Endothelial cell of umbilical vein (primary cell): ENCODE measurements at regions not wholly inside any gene's neighbourhood (a gene's known extent, or its start where the extent isn't known, plus 50 kb on each side); places are given as distances from the start of the nearest gene placed in this dataset.

Experiments
- BruUV-seq: library from RNA; stranded (reverse); fragments of 400-500 nt; replicated peaks from 2 replicates; lab custom pipeline; 2021; lab: Mats Ljungman, UMichigan
- CTCF ChIA-PET: fragments of 300-600, 350-600 bp; sonication (Branson Sonifier 250); formaldehyde crosslinking; loops from one replicate; lab custom pipeline; 2021; ENCODE audit warnings: antibody characterized with exemption, inconsistent platforms; lab: Charles Lee
- POLR2A ChIA-PET: fragments of 300-600, 350-600 bp; sonication (Branson Sonifier 250); formaldehyde crosslinking; loops from one replicate; lab custom pipeline; 2021; ENCODE audit warnings: antibody characterized with exemption, inconsistent platforms; lab: Charles Lee
- DNase-seq: peaks from one replicate; pipeline ENCODE4 v3.0.0-alpha.2; 2011; ENCODE audit warnings: low read depth, low spot score
- FAIRE-seq: peaks from 2 replicates; lab custom pipeline; 2011; peaks lifted over from hg19 to GRCh38; lab: Jason Lieb, UNC
- H2AFZ ChIP-seq: 2 replicates; pipeline ENCODE4 v1.6.0; 2012; ENCODE audit warnings: low read depth, low read length, control low read depth, inconsistent platforms
- H3K27ac ChIP-seq: 2 replicates; pipeline ENCODE4 v1.5.1; 2011; ENCODE audit warnings: low read depth, mild to moderate bottlenecking, control low read depth, low read length, moderate library complexity; ENCODE audit not compliant: insufficient read depth
- H3K27me3 ChIP-seq, 2 experiments: 2 replicates each; pipeline versions ENCODE4 v1.6.0 to v1.6.1; 2011; ENCODE audit warnings: low read length in 2 of 2, mixed read lengths in 1 of 2; ENCODE audit not compliant: control insufficient read depth in 2 of 2, insufficient read depth in 2 of 2
- H3K36me3 ChIP-seq, 2 experiments: 2 replicates in 1 of 2; 3 replicates in 1 of 2; pipeline ENCODE4 v1.5.1; 2011; ENCODE audit warnings: low read length in 2 of 2, mild to moderate bottlenecking in 1 of 2, moderate library complexity in 1 of 2; ENCODE audit not compliant: control insufficient read depth in 2 of 2, insufficient read depth in 2 of 2; ENCODE audit errors: extremely low read depth in 1 of 2
- H3K4me1 ChIP-seq: 3 replicates; pipeline ENCODE4 v1.5.1; 2011; ENCODE audit warnings: mild to moderate bottlenecking, low read length; ENCODE audit not compliant: control insufficient read depth, insufficient read depth; ENCODE audit errors: extremely low read depth
- H3K4me2 ChIP-seq: 2 replicates; pipeline ENCODE4 v1.6.1; 2011; ENCODE audit warnings: low read length, control low read depth, mixed read lengths; ENCODE audit not compliant: insufficient read depth
- H3K4me3 ChIP-seq, 3 experiments: fragments of 200-600 bp in 1 of 3; sonication (generic), shearing (Covaris generic) in 1 of 3; replicated peaks in 1 of 3; 2 replicates each; pipeline ENCODE4 v1.5.1; 2011 to 2016; ENCODE audit warnings: control low read depth in 3 of 3, low read length in 3 of 3, mild to moderate bottlenecking in 2 of 3, inconsistent platforms in 1 of 3, low read depth in 1 of 3, moderate library complexity in 1 of 3; ENCODE audit not compliant: insufficient read depth in 1 of 3
- H3K79me2 ChIP-seq: 2 replicates; pipeline ENCODE4 v1.6.0; 2012; ENCODE audit warnings: low read length, inconsistent platforms; ENCODE audit not compliant: control insufficient read depth, insufficient read depth
- H3K9ac ChIP-seq: replicated peaks from 2 replicates; pipeline ENCODE3; 2011; ENCODE audit warnings: low read length, control low read depth; ENCODE audit not compliant: insufficient read depth; ENCODE audit errors: extremely low read depth
- H3K9me1 ChIP-seq: replicated peaks from 3 replicates; pipeline ENCODE4 v1.6.0; 2011; ENCODE audit warnings: mild to moderate bottlenecking, low read length; ENCODE audit not compliant: control insufficient read depth, insufficient read depth; ENCODE audit errors: extremely low read depth
- H3K9me3 ChIP-seq: replicated peaks from 2 replicates; pipeline ENCODE4 v1.5.1; 2012; ENCODE audit warnings: low read length, inconsistent platforms; ENCODE audit not compliant: control insufficient read depth, insufficient read depth
- H4K20me1 ChIP-seq: replicated peaks from 2 replicates; pipeline ENCODE3; 2011; ENCODE audit warnings: mild to moderate bottlenecking, low read length; ENCODE audit not compliant: control insufficient read depth, insufficient read depth; ENCODE audit errors: extremely low read depth
- CTCF ChIP-seq, 2 donors: IDR thresholded peaks; 1 replicate in 1 of 2; 2 replicates in 1 of 2; pipeline ENCODE4 v1.5.1; 2011; ENCODE audit warnings: low read length in 2 of 2, mild to moderate bottlenecking in 2 of 2, moderate library complexity in 2 of 2, control low read depth in 1 of 2, inconsistent platforms in 1 of 2, low read depth in 1 of 2; ENCODE audit not compliant: insufficient read depth in 1 of 2; ENCODE audit errors: extremely low read depth in 1 of 2
- EZH2 ChIP-seq: IDR thresholded peaks from 2 replicates; pipeline ENCODE4 v1.6.1; 2012; ENCODE audit warnings: borderline replicate concordance, low read depth, mild to moderate bottlenecking, moderate library complexity, low read length, inconsistent platforms; ENCODE audit not compliant: severe bottlenecking
- FOS ChIP-seq: IDR thresholded peaks from 2 replicates; pipeline ENCODE4 v1.6.1; 2011; ENCODE audit warnings: mild to moderate bottlenecking, low read length, moderate library complexity, borderline replicate concordance; ENCODE audit not compliant: insufficient read depth
- GATA2 ChIP-seq: IDR thresholded peaks from 2 replicates; pipeline ENCODE4 v1.7.0; 2011; ENCODE audit warnings: low read depth, mild to moderate bottlenecking, moderate library complexity, mixed read lengths, low read length; ENCODE audit not compliant: insufficient read length, insufficient read depth
- JUN ChIP-seq: IDR thresholded peaks from 2 replicates; pipeline ENCODE4 v1.6.1; 2011; ENCODE audit warnings: borderline replicate concordance, low read depth; ENCODE audit not compliant: insufficient read length, insufficient read depth
- MAX ChIP-seq: IDR thresholded peaks from 2 replicates; pipeline ENCODE4 v1.6.1; 2011; ENCODE audit not compliant: insufficient read depth, insufficient read length
- MYC ChIP-seq: IDR thresholded peaks from one replicate; pipeline ENCODE4 v1.6.1; 2011; ENCODE audit warnings: mild to moderate bottlenecking, low read depth, low read length
- POLR2A ChIP-seq: IDR thresholded peaks from 2 replicates; pipeline ENCODE4 v1.6.1; 2012; ENCODE audit warnings: low read depth, mild to moderate bottlenecking, control low read depth, low read length
- POLR2AphosphoS5 ChIP-seq: IDR thresholded peaks from 2 replicates; pipeline ENCODE4 v1.6.1; 2012; ENCODE audit warnings: low read depth, mild to moderate bottlenecking, control low read depth, low read length, moderate library complexity; ENCODE audit not compliant: insufficient read depth
- dilution Hi-C: fragments of 300-500 bp; cut with MboI; formaldehyde crosslinking; loops from one replicate; pipeline ENCODE4 v1.15.0; 2019; ENCODE audit warnings: low sequenced_read_pairs; ENCODE audit not compliant: extremely low pct_ligation_motif_present
- intact Hi-C: fragments of 100-400 bp; cut with micrococcal nuclease; formaldehyde crosslinking; loops from one replicate; pipeline ENCODE4 v1.10.0; 2022

- no peak overlapping the region for H3K4me2 ChIP-seq
- no peaks in the 10 kb centered on the region for H3K9me1 ChIP-seq
- H4K20me1 ChIP-seq: no peaks in the 10 kb centered on the region
- POLR2A ChIA-PET: no interaction called here
- H2AFZ ChIP-seq: no peak overlapping the region
- no peaks in the 10 kb centered on the region for H3K36me3 ChIP-seq
- TF ChIP-seq MYC (no peak), GATA2 (no peak), CTCF (IDR thresholded peaks at IDR 0.05; ENCODE audit: extremely low read depth in 1 of 2, insufficient read depth in 1 of 2, low read depth in 1 of 2, low read length in 2 of 2) (no peak), POLR2AphosphoS5 (no peak), FOS (no peak), EZH2 (no peak), MAX (no peak), POLR2A (no peak), JUN (no peak)
- dilution Hi-C loops (no loop called here), intact Hi-C loops (no loop called here)
- FAIRE-seq (no peak), DNase-seq (no peak)
- no peaks in the 10 kb centered on the region for H3K79me2 ChIP-seq
- no TSS peak for BruUV-seq
- no peak overlapping the region for H3K9ac ChIP-seq
- H3K9me3 ChIP-seq: no peaks in the 10 kb centered on the region
- H3K4me3 ChIP-seq: no peak overlapping the region
- H3K27ac ChIP-seq: no peak overlapping the region
- no peaks in the 10 kb centered on the region for H3K27me3 ChIP-seq
- CTCF ChIA-PET: interaction anchor here (1.2 kb wide), 1 partner anchor 16 kb away, joined by 3 read pairs; no protein-coding TSS in a partner anchor
- H3K4me1 ChIP-seq: no peaks in the 10 kb centered on the region
Observed at GRCh38 chr3:110956081-110956480, 115.5 kb upstream of the NECTIN3 start.
